KMS-11 (cell line): ENCODE measurements at regions not wholly inside any gene's neighbourhood (a gene's known extent, or its start where the extent isn't known, plus 50 kb on each side); places are given as distances from the start of the nearest gene placed in this dataset.

Experiments
- H2AFZ ChIP-seq: fragments of 200-600 bp; sonication (generic); 2 replicates; pipeline ENCODE4 v1.6.1; 2016; ENCODE audit warnings: antibody characterized with exemption, mixed run types, low read depth
- H3K27ac ChIP-seq: fragments of 200-600 bp; sonication (generic); 2 replicates; pipeline ENCODE4 v1.6.1; 2016; ENCODE audit warnings: mild to moderate bottlenecking, mixed run types
- H3K27me3 ChIP-seq: fragments of 200-600 bp; sonication (generic); 2 replicates; pipeline ENCODE4 v1.6.1; 2017; ENCODE audit warnings: mild to moderate bottlenecking, low read depth, mixed run types, moderate library complexity; ENCODE audit not compliant: insufficient read depth
- H3K36me3 ChIP-seq: fragments of 200-600 bp; sonication (generic); 2 replicates; pipeline ENCODE4 v1.6.1; 2017; ENCODE audit warnings: mild to moderate bottlenecking, mixed run types; ENCODE audit not compliant: insufficient read depth
- H3K4me1 ChIP-seq: fragments of 200-600 bp; sonication (generic); 2 replicates; pipeline ENCODE4 v1.6.1; 2016; ENCODE audit warnings: mild to moderate bottlenecking, low read depth, mixed run types; ENCODE audit not compliant: poor library complexity, severe bottlenecking
- H3K4me2 ChIP-seq: fragments of 200-600 bp; sonication (generic); 2 replicates; pipeline ENCODE4 v1.7.0; 2016; ENCODE audit warnings: mild to moderate bottlenecking, mixed run types
- H3K4me3 ChIP-seq: fragments of 200-600 bp; sonication (generic); IDR thresholded peaks from 2 replicates; pipeline ENCODE4 v1.6.1; 2017; ENCODE audit warnings: low read depth, low read length, mixed read lengths; ENCODE audit not compliant: insufficient read depth
- H3K79me2 ChIP-seq: fragments of 200-600 bp; sonication (generic); 2 replicates; pipeline ENCODE4 v1.6.1; 2016; ENCODE audit warnings: low read depth, mixed run types; ENCODE audit not compliant: insufficient read depth
- H3K9ac ChIP-seq: fragments of 200-600 bp; sonication (generic); 2 replicates; pipeline ENCODE4 v1.6.1; 2016; ENCODE audit warnings: mild to moderate bottlenecking, mixed run types
- H4K20me1 ChIP-seq: fragments of 200-600 bp; sonication (generic); 2 replicates; pipeline ENCODE4 v1.6.1; 2016; ENCODE audit warnings: mild to moderate bottlenecking, mixed run types; ENCODE audit not compliant: insufficient read depth
- CTCF ChIP-seq: fragments of 200-600 bp; sonication (generic); conservative IDR thresholded peaks from 2 replicates; pipeline ENCODE4 v1.6.1; 2017; ENCODE audit warnings: low read depth, mild to moderate bottlenecking, antibody characterized with exemption, low read length, moderate library complexity, mixed read lengths

GRCh38 chr2:239881031-239881471 is 144.1 kb downstream of the NDUFA10 start:
- Histone ChIP-seq H3K27ac (no peak overlapping the region), H3K9ac (no peak overlapping the region), H3K79me2 (no peaks in the 10 kb centered on the region)

GRCh38 chr2:239880396-239880795 is 144.7 kb downstream of the NDUFA10 start:
- H3K27me3 ChIP-seq = no peaks in the 10 kb centered on the region
- H3K4me1 ChIP-seq = no peaks in the 10 kb centered on the region
- no peak overlapping the region for H2AFZ ChIP-seq
- H3K79me2 ChIP-seq = no peaks in the 10 kb centered on the region
- H3K36me3 ChIP-seq = no peaks in the 10 kb centered on the region
- no peaks in the 10 kb centered on the region for H4K20me1 ChIP-seq
- no peak overlapping the region for H3K9ac ChIP-seq
- no peak overlapping the region for H3K27ac ChIP-seq
- no peak for TF ChIP-seq CTCF
- H3K4me3 ChIP-seq = no peak overlapping the region
- no peak overlapping the region for H3K4me2 ChIP-seq

More at GRCh38 chr2:239881031-239881471, 144.1 kb downstream of the NDUFA10 start:
- H2AFZ ChIP-seq = no peak overlapping the region
- H3K27me3 ChIP-seq = no peaks in the 10 kb centered on the region
- H4K20me1 ChIP-seq = no peaks in the 10 kb centered on the region
- no peaks in the 10 kb centered on the region for H3K4me1 ChIP-seq
- no peaks in the 10 kb centered on the region for H3K36me3 ChIP-seq
- no peak overlapping the region for H3K4me3 ChIP-seq
- TF ChIP-seq CTCF = no peak
- H3K4me2 ChIP-seq = no peak overlapping the region

- no peaks in the 10 kb centered on the region for H4K20me1 ChIP-seq
- H3K79me2 ChIP-seq = no peaks in the 10 kb centered on the region
- no peaks in the 10 kb centered on the region for H3K27me3 ChIP-seq
- H3K4me2 ChIP-seq = no peak overlapping the region
- no peak overlapping the region for H3K9ac ChIP-seq
- no peak overlapping the region for H3K27ac ChIP-seq
- H3K4me1 ChIP-seq = no peaks in the 10 kb centered on the region
- no peak overlapping the region for H2AFZ ChIP-seq
- no peaks in the 10 kb centered on the region for H3K36me3 ChIP-seq
- H3K4me3 ChIP-seq = no peak overlapping the region
- TF ChIP-seq CTCF = no peak
Observed at GRCh38 chr2:239879423-239880084, 145.6 kb downstream of the NDUFA10 start.

GRCh38 chr2:239878686-239879085 is 146.5 kb downstream of the NDUFA10 start:
- Histone ChIP-seq H4K20me1 (no peaks in the 10 kb centered on the region), H3K27me3 (no peaks in the 10 kb centered on the region), H3K4me3 (no peak overlapping the region), H3K27ac (no peak overlapping the region), H3K4me2 (no peak overlapping the region), H3K4me1 (no peaks in the 10 kb centered on the region), H3K9ac (no peak overlapping the region), H3K36me3 (no peaks in the 10 kb centered on the region), H3K79me2 (no peaks in the 10 kb centered on the region), H2AFZ (no peak overlapping the region)
- TF ChIP-seq CTCF = no peak
